NT2/D1 (cell line): ENCODE measurements at regions not wholly inside any gene's neighbourhood (a gene's known extent, or its start where the extent isn't known, plus 50 kb on each side); places are given as distances from the start of the nearest gene placed in this dataset.

Experiments used
- YY1 ChIP-seq: IDR thresholded peaks from 2 replicates; pipeline ENCODE4 v1.6.1; 2011; ENCODE audit not compliant: insufficient read length, insufficient read depth
- ZNF274 ChIP-seq: IDR thresholded peaks from 2 replicates; pipeline ENCODE4 v1.6.1; 2011; ENCODE audit warnings: mild to moderate bottlenecking, low read depth, low read length

DNA sequence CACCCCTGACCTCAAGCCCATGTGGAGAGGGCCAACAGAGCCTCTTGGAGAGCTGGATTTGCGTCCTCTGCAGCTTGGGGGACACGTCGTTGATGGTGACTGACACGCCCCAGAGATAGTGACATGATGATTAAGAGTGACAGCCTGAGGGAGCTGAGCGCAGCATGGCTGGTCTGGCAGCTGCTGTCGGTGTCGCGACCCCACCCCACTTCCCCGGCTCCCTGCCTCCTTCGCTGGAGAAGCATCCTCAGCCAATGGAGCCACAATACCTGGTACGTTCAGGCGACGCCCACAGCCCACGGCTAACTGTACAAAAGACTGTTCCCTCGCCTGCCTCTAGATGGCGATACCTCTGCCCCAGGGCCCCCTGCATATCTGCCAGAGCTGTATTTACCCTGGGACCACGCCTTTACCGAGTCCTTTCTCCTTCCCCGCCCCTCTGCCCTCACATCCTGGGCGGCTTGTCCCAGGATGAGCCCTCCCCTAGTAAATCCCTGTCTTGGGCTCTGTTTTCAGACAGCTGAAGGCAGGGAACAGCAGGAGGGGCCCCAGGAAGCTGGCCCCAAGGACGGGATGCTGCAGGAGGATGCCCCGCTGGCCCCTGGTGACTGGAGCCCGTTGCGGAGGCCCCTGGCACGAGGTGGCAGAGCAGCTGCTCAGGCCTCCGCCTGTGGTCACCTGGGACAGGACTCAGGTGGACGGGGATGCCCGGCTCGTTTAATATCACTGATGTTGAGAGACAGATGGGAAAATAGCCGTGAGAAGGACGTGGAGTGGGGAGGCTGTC is 90.6 kb downstream of the RPS6KA4 start:
- TF ChIP-seq YY1, result no peak
- TF ChIP-seq ZNF274, result no peak
